ENCODE measurements at regions not wholly inside any gene's neighbourhood (a gene's known extent, or its start where the extent isn't known, plus 50 kb on each side); places are given as distances from the start of the nearest gene placed in this dataset.
"Not testable (repeated sequence)": the region's sequence is repeated elsewhere in the genome, so short reads cannot be mapped to it uniquely, and the experiment has no call there.

GRCh38 chr10:38267555-38267954 lies 173.4 kb downstream of the ZNF37A start:
- TF ChIP-seq, protein P1, sequence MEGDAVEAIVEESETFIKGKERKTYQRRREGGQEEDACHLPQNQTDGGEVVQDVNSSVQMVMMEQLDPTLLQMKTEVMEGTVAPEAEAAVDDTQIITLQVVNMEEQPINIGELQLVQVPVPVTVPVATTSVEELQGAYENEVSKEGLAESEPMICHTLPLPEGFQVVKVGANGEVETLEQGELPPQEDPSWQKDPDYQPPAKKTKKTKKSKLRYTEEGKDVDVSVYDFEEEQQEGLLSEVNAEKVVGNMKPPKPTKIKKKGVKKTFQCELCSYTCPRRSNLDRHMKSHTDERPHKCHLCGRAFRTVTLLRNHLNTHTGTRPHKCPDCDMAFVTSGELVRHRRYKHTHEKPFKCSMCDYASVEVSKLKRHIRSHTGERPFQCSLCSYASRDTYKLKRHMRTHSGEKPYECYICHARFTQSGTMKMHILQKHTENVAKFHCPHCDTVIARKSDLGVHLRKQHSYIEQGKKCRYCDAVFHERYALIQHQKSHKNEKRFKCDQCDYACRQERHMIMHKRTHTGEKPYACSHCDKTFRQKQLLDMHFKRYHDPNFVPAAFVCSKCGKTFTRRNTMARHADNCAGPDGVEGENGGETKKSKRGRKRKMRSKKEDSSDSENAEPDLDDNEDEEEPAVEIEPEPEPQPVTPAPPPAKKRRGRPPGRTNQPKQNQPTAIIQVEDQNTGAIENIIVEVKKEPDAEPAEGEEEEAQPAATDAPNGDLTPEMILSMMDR (IDR thresholded peaks at IDR 0.05; ENCODE audit: insufficient read depth, low read length) = not testable (repeated sequence)
- TF ChIP-seq, protein P2, sequence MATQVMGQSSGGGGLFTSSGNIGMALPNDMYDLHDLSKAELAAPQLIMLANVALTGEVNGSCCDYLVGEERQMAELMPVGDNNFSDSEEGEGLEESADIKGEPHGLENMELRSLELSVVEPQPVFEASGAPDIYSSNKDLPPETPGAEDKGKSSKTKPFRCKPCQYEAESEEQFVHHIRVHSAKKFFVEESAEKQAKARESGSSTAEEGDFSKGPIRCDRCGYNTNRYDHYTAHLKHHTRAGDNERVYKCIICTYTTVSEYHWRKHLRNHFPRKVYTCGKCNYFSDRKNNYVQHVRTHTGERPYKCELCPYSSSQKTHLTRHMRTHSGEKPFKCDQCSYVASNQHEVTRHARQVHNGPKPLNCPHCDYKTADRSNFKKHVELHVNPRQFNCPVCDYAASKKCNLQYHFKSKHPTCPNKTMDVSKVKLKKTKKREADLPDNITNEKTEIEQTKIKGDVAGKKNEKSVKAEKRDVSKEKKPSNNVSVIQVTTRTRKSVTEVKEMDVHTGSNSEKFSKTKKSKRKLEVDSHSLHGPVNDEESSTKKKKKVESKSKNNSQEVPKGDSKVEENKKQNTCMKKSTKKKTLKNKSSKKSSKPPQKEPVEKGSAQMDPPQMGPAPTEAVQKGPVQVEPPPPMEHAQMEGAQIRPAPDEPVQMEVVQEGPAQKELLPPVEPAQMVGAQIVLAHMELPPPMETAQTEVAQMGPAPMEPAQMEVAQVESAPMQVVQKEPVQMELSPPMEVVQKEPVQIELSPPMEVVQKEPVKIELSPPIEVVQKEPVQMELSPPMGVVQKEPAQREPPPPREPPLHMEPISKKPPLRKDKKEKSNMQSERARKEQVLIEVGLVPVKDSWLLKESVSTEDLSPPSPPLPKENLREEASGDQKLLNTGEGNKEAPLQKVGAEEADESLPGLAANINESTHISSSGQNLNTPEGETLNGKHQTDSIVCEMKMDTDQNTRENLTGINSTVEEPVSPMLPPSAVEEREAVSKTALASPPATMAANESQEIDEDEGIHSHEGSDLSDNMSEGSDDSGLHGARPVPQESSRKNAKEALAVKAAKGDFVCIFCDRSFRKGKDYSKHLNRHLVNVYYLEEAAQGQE (IDR thresholded peaks at IDR 0.05; ENCODE audit: insufficient replicate concordance, low read depth) = not testable (repeated sequence)
- TF ChIP-seq POLR2AphosphoS5 (IDR thresholded peaks at IDR 0.05; ENCODE audit: low read depth); GABPA (IDR thresholded peaks at IDR 0.05; ENCODE audit: low read depth); SPI1 (IDR thresholded peaks at IDR 0.05; ENCODE audit: borderline replicate concordance, low read depth): not testable (repeated sequence)
